MM.1S (cell line): ENCODE measurements at regions not wholly inside any gene's neighbourhood (a gene's known extent, or its start where the extent isn't known, plus 50 kb on each side); places are given as distances from the start of the nearest gene placed in this dataset.

Experiments
- EZH2 ChIP-seq: fragments of 300-600 bp; sonication (generic); optimal IDR thresholded peaks from 2 replicates; pipeline ENCODE3; 2017; ENCODE audit warnings: low read depth, mild to moderate bottlenecking, antibody characterized with exemption, low read length, mixed read lengths
- EZH2phosphoT487 ChIP-seq: fragments of 300-600 bp; sonication (generic); IDR thresholded peaks from 2 replicates; pipeline ENCODE4 v1.6.1; 2018; ENCODE audit warnings: antibody characterized with exemption, low read length
- TF ChIP-seq, protein P1 (sequence below): fragments of 300-600 bp; sonication (generic); IDR thresholded peaks from 2 replicates; pipeline ENCODE4 v1.5.1; 2016; ENCODE audit warnings: antibody characterized with exemption, low read length, mixed read lengths

DNA sequence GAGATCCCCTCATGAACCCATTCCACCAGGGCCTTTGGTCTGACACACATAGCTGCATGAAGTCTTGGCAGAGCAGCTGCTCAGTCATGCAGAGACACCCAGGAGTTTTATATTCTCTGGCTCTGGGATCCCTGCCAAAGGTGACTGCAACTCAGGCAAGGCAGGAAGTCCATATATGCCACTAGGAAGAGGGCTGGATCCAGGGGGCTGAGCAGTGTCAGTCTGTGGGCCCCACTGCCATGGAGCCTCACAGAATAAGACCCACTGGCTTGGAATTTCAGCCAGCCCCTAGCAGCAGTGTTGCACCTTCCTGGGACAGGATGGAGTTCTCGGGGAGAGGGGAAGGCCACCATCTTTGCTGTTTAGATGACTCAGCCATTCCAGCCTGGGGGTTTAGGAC is 199.7 kb downstream of the TBX15 start:
- TF ChIP-seq, protein P1, sequence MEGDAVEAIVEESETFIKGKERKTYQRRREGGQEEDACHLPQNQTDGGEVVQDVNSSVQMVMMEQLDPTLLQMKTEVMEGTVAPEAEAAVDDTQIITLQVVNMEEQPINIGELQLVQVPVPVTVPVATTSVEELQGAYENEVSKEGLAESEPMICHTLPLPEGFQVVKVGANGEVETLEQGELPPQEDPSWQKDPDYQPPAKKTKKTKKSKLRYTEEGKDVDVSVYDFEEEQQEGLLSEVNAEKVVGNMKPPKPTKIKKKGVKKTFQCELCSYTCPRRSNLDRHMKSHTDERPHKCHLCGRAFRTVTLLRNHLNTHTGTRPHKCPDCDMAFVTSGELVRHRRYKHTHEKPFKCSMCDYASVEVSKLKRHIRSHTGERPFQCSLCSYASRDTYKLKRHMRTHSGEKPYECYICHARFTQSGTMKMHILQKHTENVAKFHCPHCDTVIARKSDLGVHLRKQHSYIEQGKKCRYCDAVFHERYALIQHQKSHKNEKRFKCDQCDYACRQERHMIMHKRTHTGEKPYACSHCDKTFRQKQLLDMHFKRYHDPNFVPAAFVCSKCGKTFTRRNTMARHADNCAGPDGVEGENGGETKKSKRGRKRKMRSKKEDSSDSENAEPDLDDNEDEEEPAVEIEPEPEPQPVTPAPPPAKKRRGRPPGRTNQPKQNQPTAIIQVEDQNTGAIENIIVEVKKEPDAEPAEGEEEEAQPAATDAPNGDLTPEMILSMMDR, result no peak
- TF ChIP-seq EZH2 (no peak), EZH2phosphoT487 (no peak)
